HEK293 (cell line): ENCODE measurements at regions not wholly inside any gene's neighbourhood (a gene's known extent, or its start where the extent isn't known, plus 50 kb on each side); places are given as distances from the start of the nearest gene placed in this dataset.

Source experiments
- CTCF ChIA-PET: fragments of 350-600 bp; formaldehyde crosslinking; extraction: SDS; loops from one replicate; lab custom pipeline; 2021; ENCODE audit warnings: antibody characterized with exemption; lab: Yijun Ruan, JAX
- POLR2A ChIA-PET: fragments of 300-600 bp; formaldehyde crosslinking; extraction: SDS; loops from one replicate; lab custom pipeline; 2020; ENCODE audit warnings: antibody characterized with exemption, inconsistent platforms; lab: Yijun Ruan, JAX
- H3K27ac ChIP-seq: fragments of 200-500 bp; sonication (Bioruptor generic); 2 replicates; pipeline ENCODE4 v1.5.1; 2014; ENCODE audit warnings: low read depth, low read length, control low read depth, inconsistent platforms; ENCODE audit errors: extremely low read depth
- H3K36me3 ChIP-seq, 2 experiments: fragments of 200-500 bp in 1 of 2; sonication (Bioruptor generic) in 1 of 2; 1 replicate in 1 of 2; 2 replicates in 1 of 2; pipeline ENCODE4 v1.5.1; 2014 to 2017; ENCODE audit warnings: inconsistent platforms in 2 of 2, low read length in 2 of 2; ENCODE audit not compliant: control insufficient read depth in 2 of 2, insufficient read depth in 1 of 2
- H3K4me1 ChIP-seq: fragments of 200-500 bp; sonication (Bioruptor generic); 2 replicates; pipeline ENCODE4 v1.5.1; 2014; ENCODE audit warnings: mild to moderate bottlenecking, low read length, inconsistent platforms; ENCODE audit not compliant: control insufficient read depth, insufficient read depth
- H3K4me3 ChIP-seq: 2 replicates; pipeline ENCODE4 v1.5.1; 2011; ENCODE audit warnings: low read depth, mild to moderate bottlenecking, control low read depth, low read length, moderate library complexity
- H3K9me3 ChIP-seq: fragments of 200-500 bp; sonication (Bioruptor generic); 2 replicates; pipeline ENCODE4 v1.5.1; 2014; ENCODE audit warnings: low read depth, low read length, inconsistent platforms; ENCODE audit not compliant: control insufficient read depth, insufficient read depth
- ATF2 ChIP-seq: fragments of 450-650 bp; formaldehyde crosslinking; IDR thresholded peaks from 2 replicates; pipeline ENCODE4 v1.5.1; 2016; ENCODE audit warnings: missing biosample characterization, missing genetic modification characterization, low read depth
- BCL6B ChIP-seq: fragments of 450-650 bp; formaldehyde crosslinking; IDR thresholded peaks from 2 replicates; pipeline ENCODE4 v1.5.1; 2017; ENCODE audit warnings: missing biosample characterization, missing genetic modification characterization
- EGR2 ChIP-seq: fragments of 450-650 bp; formaldehyde crosslinking; IDR thresholded peaks from 2 replicates; pipeline ENCODE4 v1.5.1; 2016; ENCODE audit warnings: low read depth, missing biosample characterization, missing genetic modification characterization
- GLIS2 ChIP-seq: fragments of 450-650 bp; formaldehyde crosslinking; IDR thresholded peaks from 2 replicates; pipeline ENCODE4 v1.5.1; 2016; ENCODE audit warnings: missing biosample characterization, missing genetic modification characterization
- KLF17 ChIP-seq: fragments of 450-650 bp; formaldehyde crosslinking; IDR thresholded peaks from 2 replicates; pipeline ENCODE4 v1.5.1; 2016; ENCODE audit warnings: missing biosample characterization, missing genetic modification characterization
- REPIN1 ChIP-seq: fragments of 450-650 bp; formaldehyde crosslinking; IDR thresholded peaks from 2 replicates; pipeline ENCODE4 v1.5.1; 2017; ENCODE audit warnings: missing biosample characterization, missing genetic modification characterization, low read depth
- TCF7L2 ChIP-seq: IDR thresholded peaks from 2 replicates; pipeline ENCODE4 v1.6.1; 2011; ENCODE audit warnings: low read depth, mild to moderate bottlenecking, inconsistent platforms, low read length, moderate library complexity, borderline replicate concordance
- YY2 ChIP-seq: fragments of 450-650 bp; formaldehyde crosslinking; IDR thresholded peaks from 2 replicates; pipeline ENCODE4 v1.5.1; 2016; ENCODE audit warnings: missing biosample characterization, missing genetic modification characterization
- ZEB2 ChIP-seq: fragments of 450-650 bp; formaldehyde crosslinking; IDR thresholded peaks from 2 replicates; pipeline ENCODE4 v1.5.1; 2016; ENCODE audit warnings: missing biosample characterization, missing genetic modification characterization
- ZNF10 ChIP-seq: fragments of 450-650 bp; formaldehyde crosslinking; IDR thresholded peaks from 2 replicates; pipeline ENCODE4 v1.5.1; 2017; ENCODE audit warnings: missing biosample characterization, missing genetic modification characterization
- ZNF121 ChIP-seq: fragments of 450-650 bp; formaldehyde crosslinking; IDR thresholded peaks from 2 replicates; pipeline ENCODE4 v1.5.1; 2016; ENCODE audit warnings: missing biosample characterization, missing genetic modification characterization
- ZNF174 ChIP-seq: fragments of 450-650 bp; formaldehyde crosslinking; IDR thresholded peaks from 2 replicates; pipeline ENCODE4 v1.5.0; 2017; ENCODE audit warnings: missing biosample characterization, mild to moderate bottlenecking, missing genetic modification characterization
- ZNF221 ChIP-seq: fragments of 450-650 bp; formaldehyde crosslinking; IDR thresholded peaks from 2 replicates; pipeline ENCODE4 v1.5.1; 2017; ENCODE audit warnings: missing biosample characterization, missing genetic modification characterization, borderline replicate concordance
- ZNF280C ChIP-seq: fragments of 450-650 bp; formaldehyde crosslinking; IDR thresholded peaks from 2 replicates; pipeline ENCODE4 v1.5.1; 2016; ENCODE audit warnings: missing biosample characterization, missing genetic modification characterization
- ZNF302 ChIP-seq: fragments of 450-650 bp; formaldehyde crosslinking; IDR thresholded peaks from 2 replicates; pipeline ENCODE4 v1.5.1; 2016; ENCODE audit warnings: missing biosample characterization, missing genetic modification characterization, low read depth
- ZNF341 ChIP-seq: fragments of 450-650 bp; formaldehyde crosslinking; IDR thresholded peaks from 2 replicates; pipeline ENCODE4; 2016; ENCODE audit warnings: low read depth, missing biosample characterization, missing genetic modification characterization
- ZNF624 ChIP-seq: fragments of 450-650 bp; formaldehyde crosslinking; IDR thresholded peaks from 2 replicates; pipeline ENCODE4 v1.5.1; 2017; ENCODE audit warnings: missing biosample characterization, missing genetic modification characterization
- ZNF626 ChIP-seq: fragments of 450-650 bp; sonication (Bioruptor Pico); formaldehyde crosslinking; IDR thresholded peaks from 2 replicates; pipeline ENCODE4 v1.5.1; 2018; ENCODE audit warnings: missing biosample characterization, missing genetic modification characterization, inconsistent platforms
- ZNF670 ChIP-seq: fragments of 450-650 bp; formaldehyde crosslinking; IDR thresholded peaks from 2 replicates; pipeline ENCODE4 v1.5.1; 2016; ENCODE audit warnings: missing biosample characterization, missing genetic modification characterization, low read depth
- ZNF677 ChIP-seq: fragments of 450-650 bp; IDR thresholded peaks from 2 replicates; pipeline ENCODE4 v1.5.0; 2018; ENCODE audit warnings: missing biosample characterization, mild to moderate bottlenecking, missing genetic modification characterization, moderate library complexity
- ZNF704 ChIP-seq: fragments of 450-650 bp; formaldehyde crosslinking; IDR thresholded peaks from 2 replicates; pipeline ENCODE4 v1.5.1; 2016; ENCODE audit warnings: missing biosample characterization, missing genetic modification characterization
- ZSCAN23 ChIP-seq: fragments of 450-650 bp; formaldehyde crosslinking; IDR thresholded peaks from 2 replicates; pipeline ENCODE4 v1.5.1; 2016; ENCODE audit warnings: missing biosample characterization, missing genetic modification characterization

- Histone ChIP-seq H3K9me3 (no peaks in the 10 kb centered on the region), H3K36me3 (no peaks in the 10 kb centered on the region), H3K4me1 (no peaks in the 10 kb centered on the region; the same call in 1 of the 2 replicates), H3K4me3 (no peak overlapping the region), H3K27ac (no peak overlapping the region)
- TF ChIP-seq EGR2 (tag by site-specific recombination), result no peak
- TF ChIP-seq ZNF121 (tag by site-specific recombination), result no peak
- TF ChIP-seq KLF17 (tag by site-specific recombination), result no peak
- TF ChIP-seq ZNF221 (tag by site-specific recombination), result no peak
- no peak for TF ChIP-seq ZNF670 (tag by site-specific recombination)
- ChIA-PET POLR2A (no interaction called here), CTCF (interaction anchor here (0.7 kb wide), 1 partner anchor 31 kb away, joined by 3 read pairs; no protein-coding TSS in a partner anchor)
These were observed 146.4 kb downstream of the BMP4 start for GRCh38 chr14:53810221-53810620.

- no peak for TF ChIP-seq ZNF704 (tag by site-specific recombination)
- no peak for TF ChIP-seq ZNF280C (tag by site-specific recombination)
- TF ChIP-seq ZNF302 (tag by site-specific recombination), result no peak
- no peak for TF ChIP-seq REPIN1
- no peak for TF ChIP-seq ZNF341 (tag by site-specific recombination)
- no peak for TF ChIP-seq TCF7L2
- TF ChIP-seq YY2 (tag by site-specific recombination), result no peak
- no peak for TF ChIP-seq ZNF10 (tag by site-specific recombination)
- no peak for TF ChIP-seq ATF2 (tag by site-specific recombination)
- no peak for TF ChIP-seq ZNF677 (tag by site-specific recombination)
- no peak for TF ChIP-seq ZNF626 (tag by site-specific recombination)
- no peak for TF ChIP-seq BCL6B (tag by site-specific recombination)
- no peak for TF ChIP-seq ZEB2 (tag by site-specific recombination)
- TF ChIP-seq ZNF174 (tag by site-specific recombination), result no peak
- no peak for TF ChIP-seq ZNF624 (tag by site-specific recombination)
- no peak for TF ChIP-seq EGR2 (tag by site-specific recombination)
- TF ChIP-seq ZSCAN23 (tag by site-specific recombination), result no peak
- TF ChIP-seq GLIS2 (tag by site-specific recombination), result no peak
- ChIA-PET POLR2A (interaction anchor here (1.3 kb wide), 1 partner anchor 145 kb away, joined by 3 read pairs; no protein-coding TSS in a partner anchor), CTCF (interaction anchor here (0.7 to 1.0 kb wide), 2 partner anchors 13 to 16 kb away, joined by 3 to 4 read pairs; no protein-coding TSS in a partner anchor)
- Histone ChIP-seq H3K9me3 (no peaks in the 10 kb centered on the region), H3K36me3 (no peaks in the 10 kb centered on the region), H3K4me3 (no peak overlapping the region), H3K27ac (no peak overlapping the region), H3K4me1 (no peaks in the 10 kb centered on the region; the same call in 1 of the 2 replicates)
These were observed 148.6 kb downstream of the BMP4 start for GRCh38 chr14:53808042-53808441.
